Tibial nerve (tissue), 4 donors: ENCODE measurements at regions not wholly inside any gene's neighbourhood (a gene's known extent, or its start where the extent isn't known, plus 50 kb on each side); places are given as distances from the start of the nearest gene placed in this dataset.

Experiments used
- CTCF ChIP-seq, 5 experiments: fragments of 200-600 bp in 3 of 5; fragments of 450-650 bp in 2 of 5; sonication (generic) in 3 of 5; IDR thresholded peaks; one replicate each; pipeline ENCODE4 v1.5.1; 2016 to 2019; ENCODE audit warnings: antibody characterized with exemption in 5 of 5, mild to moderate bottlenecking in 3 of 5, moderate library complexity in 2 of 5
- EP300 ChIP-seq, 2 donors: sonication (generic); formaldehyde crosslinking; IDR thresholded peaks; one replicate each; pipeline ENCODE4 v1.6.1; 2017; ENCODE audit warnings: antibody characterized with exemption in 2 of 2, mild to moderate bottlenecking in 1 of 2

- TF ChIP-seq CTCF (IDR thresholded peaks at IDR 0.05) (no peak), EP300 (IDR thresholded peaks at IDR 0.05) (no peak)
Measured at GRCh38 chr19:31693131-31693932, 344.1 kb upstream of the TSHZ3 start.
